ENCODE measurements at regions not wholly inside any gene's neighbourhood (a gene's known extent, or its start where the extent isn't known, plus 50 kb on each side); places are given as distances from the start of the nearest gene placed in this dataset.

GRCh38 chr11:119780222-119780953, 51.4 kb upstream of the NECTIN1 start:
- no peak for TF ChIP-seq CTCF (IDR thresholded peaks at IDR 0.05)
- TF ChIP-seq POLR2AphosphoS5 (IDR thresholded peaks at IDR 0.05) = no peak
- TF ChIP-seq POLR2A (IDR thresholded peaks at IDR 0.05) = no peak
